GM21381 (cell line): ENCODE measurements at regions not wholly inside any gene's neighbourhood (a gene's known extent, or its start where the extent isn't known, plus 50 kb on each side); places are given as distances from the start of the nearest gene placed in this dataset.
A peak's percentile ranks its signal among the peaks of the same experiment; 100 is the strongest.
"Not testable (repeated sequence)": the region's sequence is repeated elsewhere in the genome, so short reads cannot be mapped to it uniquely, and the experiment has no call there.

ENCODE experiments used
- ATAC-seq: cut with Tn5 transposase; IDR thresholded peaks from one replicate; pipeline ENCODE4 v1.9.1; 2021; ENCODE audit warnings: mild to moderate bottlenecking, moderate library complexity; ENCODE audit not compliant: unreplicated experiment

GRCh38 chr14:42481714-42482113, 875.0 kb downstream of the LRFN5 start:
- ATAC-seq = not testable (repeated sequence)

GRCh38 chr14:42480255-42480654, 873.6 kb downstream of the LRFN5 start:
- ATAC-seq = no peak

- no peak for ATAC-seq
These were observed 868.6 kb downstream of the LRFN5 start for GRCh38 chr14:42475289-42475688.

GRCh38 chr14:42470427-42470719, 863.7 kb downstream of the LRFN5 start:
- ATAC-seq = no peak

GRCh38 chr14:42469637-42470426, 863.2 kb downstream of the LRFN5 start:
- no peak for ATAC-seq

- ATAC-seq = no peak
These were observed 854.0 kb downstream of the LRFN5 start for GRCh38 chr14:42460673-42461072.

- no peak for ATAC-seq
These were observed 852.6 kb downstream of the LRFN5 start for GRCh38 chr14:42459171-42459685.

GRCh38 chr14:42441615-42442014, 834.9 kb downstream of the LRFN5 start:
- no peak for ATAC-seq

GRCh38 chr14:42437809-42438208, 831.1 kb downstream of the LRFN5 start:
- no peak for ATAC-seq

GRCh38 chr14:42429401-42429800, 822.7 kb downstream of the LRFN5 start:
- ATAC-seq = no peak

- peak; percentile 96 for ATAC-seq
These were observed 822.3 kb downstream of the LRFN5 start for GRCh38 chr14:42428996-42429395.

GRCh38 chr14:42424501-42424900, 817.8 kb downstream of the LRFN5 start:
- no peak for ATAC-seq

- no peak for ATAC-seq
These were observed 814.9 kb downstream of the LRFN5 start for GRCh38 chr14:42421377-42422078.

GRCh38 chr14:42420071-42420470, 813.4 kb downstream of the LRFN5 start:
- no peak for ATAC-seq

GRCh38 chr14:42407153-42407552, 800.5 kb downstream of the LRFN5 start:
- ATAC-seq = peak; percentile 65

- peak; percentile 82 for ATAC-seq
These were observed 784.6 kb downstream of the LRFN5 start for GRCh38 chr14:42391146-42391834.

GRCh38 chr14:42378880-42379279, 772.2 kb downstream of the LRFN5 start:
- no peak for ATAC-seq

GRCh38 chr14:42378274-42378673, 771.6 kb downstream of the LRFN5 start:
- no peak for ATAC-seq

- no peak for ATAC-seq
These were observed 767.7 kb downstream of the LRFN5 start for GRCh38 chr14:42374332-42374731.

GRCh38 chr14:42370056-42370455, 763.4 kb downstream of the LRFN5 start:
- no peak for ATAC-seq

GRCh38 chr14:42368234-42368633, 761.6 kb downstream of the LRFN5 start:
- ATAC-seq = no peak

GRCh38 chr14:42353315-42353714, 746.6 kb downstream of the LRFN5 start:
- ATAC-seq = peak; percentile 82
